C4-2B (cell line): ENCODE measurements at regions not wholly inside any gene's neighbourhood (a gene's known extent, or its start where the extent isn't known, plus 50 kb on each side); places are given as distances from the start of the nearest gene placed in this dataset.

Source experiments
- H3K27ac ChIP-seq: fragments of 450-650 bp; 2 replicates; pipeline ENCODE4 v1.5.1; 2017
- CTCF ChIP-seq: fragments of 450-650 bp; conservative IDR thresholded peaks from 2 replicates; pipeline ENCODE4 v1.5.1; 2017; ENCODE audit warnings: mild to moderate bottlenecking
- ZFX ChIP-seq: fragments of 450-650 bp; IDR thresholded peaks from 2 replicates; pipeline ENCODE4 v1.6.1; 2017

GRCh38 chr12:92987362-92987761 lies 58.3 kb upstream of the EEA1 start:
- TF ChIP-seq CTCF (peak; percentile 69), ZFX (no peak)
- H3K27ac ChIP-seq: peak overlapping the region; percentile 71

- TF ChIP-seq CTCF: no peak
- no peak for TF ChIP-seq ZFX
- peak overlapping the region; percentile 71 for H3K27ac ChIP-seq
Observed at GRCh38 chr12:92987846-92988621, 58.9 kb upstream of the EEA1 start.

GRCh38 chr12:92988622-92989130 lies 59.6 kb upstream of the EEA1 start:
- H3K27ac ChIP-seq: no peak overlapping the region
- no peak for TF ChIP-seq ZFX

GRCh38 chr12:92989715-92990484 lies 60.8 kb upstream of the EEA1 start:
- TF ChIP-seq ZFX (no peak), CTCF (no peak)
- peak overlapping the region; percentile 57 for H3K27ac ChIP-seq

- TF ChIP-seq CTCF (no peak), ZFX (no peak)
Observed at GRCh38 chr12:92991134-92991533, 62.0 kb upstream of the EEA1 start.

GRCh38 chr12:92992041-92992440 lies 62.9 kb upstream of the EEA1 start:
- TF ChIP-seq CTCF (no peak), ZFX (no peak)
- H3K27ac ChIP-seq: no peak overlapping the region

More at GRCh38 chr12:92991134-92991533, 62.0 kb upstream of the EEA1 start:
- no peak overlapping the region for H3K27ac ChIP-seq

GRCh38 chr12:92993259-92993658 lies 64.2 kb upstream of the EEA1 start:
- no peak overlapping the region for H3K27ac ChIP-seq
- no peak for TF ChIP-seq CTCF
- TF ChIP-seq ZFX: no peak
